ENCODE measurements at regions not wholly inside any gene's neighbourhood (a gene's known extent, or its start where the extent isn't known, plus 50 kb on each side); places are given as distances from the start of the nearest gene placed in this dataset.

DNA sequence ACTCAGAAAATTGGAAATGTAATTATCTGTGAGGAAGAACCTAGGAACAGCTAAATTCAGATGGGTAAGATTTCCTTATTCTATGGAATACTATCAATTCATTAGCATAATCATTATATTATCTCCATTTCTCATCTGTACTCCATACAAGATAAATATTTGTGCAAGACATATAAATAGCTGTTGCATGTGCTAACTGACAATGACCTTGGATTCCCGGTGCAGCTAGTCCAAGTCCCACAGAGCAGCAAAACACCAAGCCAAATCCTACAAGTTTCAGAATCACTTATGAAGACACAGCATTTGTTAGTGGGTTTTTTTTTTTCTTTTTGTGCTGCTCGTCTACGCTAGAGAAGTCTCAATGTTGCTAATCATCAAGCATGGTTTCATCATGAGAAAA, 64.8 kb downstream of the NUDT12 start:
- CTCF ChIA-PET (ENCODE audit: partially characterized antibody), result interaction anchor here (0.7 to 2.7 kb wide), 2 partner anchors 241 to 571 kb away, joined by 4 to 8 read pairs; no protein-coding TSS in a partner anchor
- peak overlapping the region in 1 of 4 experiments; percentile 47; a peak in 1 of 8 replicates for H3K4me3 ChIP-seq (ENCODE audit: extremely low read depth in 1 of 4, insufficient read depth in 2 of 4, low read depth in 3 of 4, low read length in 4 of 4)
- FAIRE-seq (no peak), DNase-seq (ENCODE audit: low read depth in 1 of 2, low spot score in 2 of 2) (no peak)
- peak overlapping the region; percentile 90; the same call in 1 of the 2 replicates for H2AFZ ChIP-seq (ENCODE audit: low read length)
- no peaks in the 10 kb centered on the region for H3K36me3 ChIP-seq (ENCODE audit: control insufficient read depth in 2 of 4, insufficient read depth in 4 of 4, low read length in 3 of 4)
- no peak overlapping the region for H2BK20ac ChIP-seq (ENCODE audit: low read length)
- no peaks in the 10 kb centered on the region for H3K9me3 ChIP-seq (ENCODE audit: insufficient read depth in 2 of 2, low read depth in 1 of 2, low read length in 1 of 2)
- 85% methylated on average over 3 of the region's 3 CpGs; no CpG with 5 or more reads in 1 of the 2 experiments for WGBS, 2 experiments (ENCODE audit: extremely low coverage in 1 of 2, insufficient coverage in 1 of 2, insufficient read length in 1 of 2, insufficient replicate concordance in 2 of 2, low coverage in 1 of 2, low lambda C conversion rate in 2 of 2, missing lambda C conversion rate in 1 of 2)
- H3K4ac ChIP-seq (replicated peaks; ENCODE audit: insufficient read length, low read depth, low read length), result no peak overlapping the region
- H3K23me2 ChIP-seq (ENCODE audit: low read depth, low read length), result no peaks in the 10 kb centered on the region
- no peak overlapping the region for H3K56ac ChIP-seq (replicated peaks; ENCODE audit: insufficient read length, low read depth, low read length)
- no peaks in the 10 kb centered on the region for H3K79me2 ChIP-seq (ENCODE audit: control insufficient read depth in 1 of 2, insufficient read depth in 2 of 2, low read length in 2 of 2)
- H4K91ac ChIP-seq (replicated peaks; ENCODE audit: insufficient read length, low read length), result no peak overlapping the region
- H3K14ac ChIP-seq (ENCODE audit: insufficient read length), result no peak overlapping the region
- H3K4me1 ChIP-seq (replicated peaks in 1 of 4; ENCODE audit: control insufficient read depth in 3 of 4, insufficient read depth in 4 of 4, low read length in 3 of 4), result peaks cover 3 to 18% (median 7%) of the 10 kb centered on the region in 4 experiments; a peak in 6 of 7 replicates
- H2BK5ac ChIP-seq (ENCODE audit: low read depth, low read length), result no peak overlapping the region
- H4K5ac ChIP-seq (ENCODE audit: insufficient read length, low read depth, low read length), result no peak overlapping the region
- H3K23ac ChIP-seq (ENCODE audit: insufficient read length), result no peak overlapping the region
- POLR2A ChIA-PET (ENCODE audit: partially characterized antibody), result interaction anchor here (1.6 kb wide), 1 partner anchor 239 kb away, joined by 5 read pairs; the partner anchor contains the start of gene MACIR
- H2BK12ac ChIP-seq (ENCODE audit: low read depth, low read length), result no peak overlapping the region
- no peak overlapping the region for H3K27ac ChIP-seq (ENCODE audit: low read depth, low read length)
- H3K18ac ChIP-seq (ENCODE audit: extremely low read depth, low read length), result no peak overlapping the region
- H2BK120ac ChIP-seq (replicated peaks; ENCODE audit: low read depth, low read length), result peak overlapping the region; percentile 66
- no peak overlapping the region for H2AK5ac ChIP-seq (ENCODE audit: low read depth, low read length)
- no peaks in the 10 kb centered on the region for H3K27me3 ChIP-seq (replicated peaks in 1 of 4; ENCODE audit: control insufficient read depth in 3 of 4, extremely low read depth in 1 of 4, insufficient read depth in 3 of 4, low read length in 3 of 4)
- H2BK15ac ChIP-seq (ENCODE audit: low read length), result no peak overlapping the region
- peak overlapping the region; percentile 61 to 82; a peak in 2 of 4 replicates for H3K4me2 ChIP-seq (ENCODE audit: insufficient read depth in 1 of 2, low read depth in 2 of 2, low read length in 2 of 2)
- no peaks in the 10 kb centered on the region for H4K20me1 ChIP-seq (replicated peaks in 1 of 2; ENCODE audit: control insufficient read depth in 1 of 2, insufficient read depth in 2 of 2, low read length in 2 of 2)
- TF ChIP-seq CEBPB (IDR thresholded peaks at IDR 0.05; ENCODE audit: low read depth, low read length), result no peak
- TF ChIP-seq CTBP2 (IDR thresholded peaks at IDR 0.05; ENCODE audit: borderline replicate concordance, insufficient read depth, insufficient read length, low read length), result no peak
- TF ChIP-seq NANOG (IDR thresholded peaks at IDR 0.05; ENCODE audit: insufficient read depth, low read depth, low read length, poor library complexity, severe bottlenecking), result no peak
- TF ChIP-seq CBX5 (IDR thresholded peaks at IDR 0.05; ENCODE audit: low read depth, low read length), result no peak
- no peak for TF ChIP-seq KDM5A (IDR thresholded peaks at IDR 0.05; ENCODE audit: low read length)
- TF ChIP-seq RBBP5 (IDR thresholded peaks at IDR 0.05; ENCODE audit: borderline replicate concordance, low read depth, low read length), result no peak
- TF ChIP-seq RAD21 (IDR thresholded peaks at IDR 0.05 in 1 of 2, conservative IDR thresholded peaks at IDR 0.05 in 1 of 2; ENCODE audit: low read depth in 2 of 2, low read length in 2 of 2), result no peak
- no peak for TF ChIP-seq CREB1 (IDR thresholded peaks at IDR 0.05)
- no peak for TF ChIP-seq GABPA (IDR thresholded peaks at IDR 0.05; ENCODE audit: borderline replicate concordance, insufficient read depth, low read length)
- no peak for TF ChIP-seq NRF1 (IDR thresholded peaks at IDR 0.05; ENCODE audit: low read depth, low read length)
- TF ChIP-seq, protein P1, sequence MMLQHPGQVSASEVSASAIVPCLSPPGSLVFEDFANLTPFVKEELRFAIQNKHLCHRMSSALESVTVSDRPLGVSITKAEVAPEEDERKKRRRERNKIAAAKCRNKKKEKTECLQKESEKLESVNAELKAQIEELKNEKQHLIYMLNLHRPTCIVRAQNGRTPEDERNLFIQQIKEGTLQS (IDR thresholded peaks at IDR 0.05; ENCODE audit: insufficient read depth, low read depth, low read length), result no peak
- H4K8ac ChIP-seq (ENCODE audit: extremely low read depth, insufficient read depth, low read length), result no peak overlapping the region
- no peaks in the 10 kb centered on the region for H3K79me1 ChIP-seq (ENCODE audit: low read depth, low read length)
- H3K9ac ChIP-seq (replicated peaks in 1 of 4; ENCODE audit: extremely low read depth in 1 of 4, low read depth in 3 of 4, low read length in 3 of 4), result no peak overlapping the region
